ENCODE measurements at regions not wholly inside any gene's neighbourhood (a gene's known extent, or its start where the extent isn't known, plus 50 kb on each side); places are given as distances from the start of the nearest gene placed in this dataset.

GRCh38 chr5:109945723-109946480, 256.2 kb downstream of the MAN2A1 start:
- Histone ChIP-seq H3K27ac (ENCODE audit: low read length) (no peak overlapping the region), H3K9me3 (ENCODE audit: control insufficient read depth, insufficient read depth, low read length) (no peaks in the 10 kb centered on the region), H3K27me3 (ENCODE audit: control insufficient read depth, insufficient read depth, low read length) (no peaks in the 10 kb centered on the region), H3K36me3 (ENCODE audit: control insufficient read depth, insufficient read depth, low read length) (no peaks in the 10 kb centered on the region), H3K4me3 (ENCODE audit: low read length) (no peak overlapping the region), H3K4me1 (ENCODE audit: control insufficient read depth, insufficient read depth, low read length) (no peaks in the 10 kb centered on the region)
- peaks cover 0 to 3% of the 10 kb centered on the region in 2 donors for H3K9me3 Mint-ChIP-seq
- intact Hi-C loops (cut with micrococcal nuclease) = no loop called here
- H3K36me3 Mint-ChIP-seq = no peaks in the 10 kb centered on the region
- DNase-seq (no peak), ATAC-seq (no peak)
- WGBS (ENCODE audit: insufficient coverage) = 79% methylated on average over 2 of the region's 2 CpGs
- no peak overlapping the region for H3K4me3 Mint-ChIP-seq
- peaks cover 3 to 17% of the 10 kb centered on the region in 2 donors for H3K27me3 Mint-ChIP-seq (ENCODE audit: low read depth in 2 of 2)
- H3K4me1 Mint-ChIP-seq = peaks cover 5 to 6% of the 10 kb centered on the region in 2 donors
- TF ChIP-seq, protein P1, sequence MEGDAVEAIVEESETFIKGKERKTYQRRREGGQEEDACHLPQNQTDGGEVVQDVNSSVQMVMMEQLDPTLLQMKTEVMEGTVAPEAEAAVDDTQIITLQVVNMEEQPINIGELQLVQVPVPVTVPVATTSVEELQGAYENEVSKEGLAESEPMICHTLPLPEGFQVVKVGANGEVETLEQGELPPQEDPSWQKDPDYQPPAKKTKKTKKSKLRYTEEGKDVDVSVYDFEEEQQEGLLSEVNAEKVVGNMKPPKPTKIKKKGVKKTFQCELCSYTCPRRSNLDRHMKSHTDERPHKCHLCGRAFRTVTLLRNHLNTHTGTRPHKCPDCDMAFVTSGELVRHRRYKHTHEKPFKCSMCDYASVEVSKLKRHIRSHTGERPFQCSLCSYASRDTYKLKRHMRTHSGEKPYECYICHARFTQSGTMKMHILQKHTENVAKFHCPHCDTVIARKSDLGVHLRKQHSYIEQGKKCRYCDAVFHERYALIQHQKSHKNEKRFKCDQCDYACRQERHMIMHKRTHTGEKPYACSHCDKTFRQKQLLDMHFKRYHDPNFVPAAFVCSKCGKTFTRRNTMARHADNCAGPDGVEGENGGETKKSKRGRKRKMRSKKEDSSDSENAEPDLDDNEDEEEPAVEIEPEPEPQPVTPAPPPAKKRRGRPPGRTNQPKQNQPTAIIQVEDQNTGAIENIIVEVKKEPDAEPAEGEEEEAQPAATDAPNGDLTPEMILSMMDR (IDR thresholded peaks at IDR 0.05) = no peak
- H3K27ac Mint-ChIP-seq = no peak overlapping the region

- Histone ChIP-seq H3K27ac (ENCODE audit: low read length) (no peak overlapping the region), H3K36me3 (ENCODE audit: control insufficient read depth, insufficient read depth, low read length) (no peaks in the 10 kb centered on the region), H3K4me3 (ENCODE audit: low read length) (no peak overlapping the region), H3K4me1 (ENCODE audit: control insufficient read depth, insufficient read depth, low read length) (no peaks in the 10 kb centered on the region), H3K27me3 (ENCODE audit: control insufficient read depth, insufficient read depth, low read length) (no peaks in the 10 kb centered on the region), H3K9me3 (ENCODE audit: control insufficient read depth, insufficient read depth, low read length) (no peaks in the 10 kb centered on the region)
- H3K4me3 Mint-ChIP-seq = no peak overlapping the region
- TF ChIP-seq, protein P1 (IDR thresholded peaks at IDR 0.05) = no peak
- H3K36me3 Mint-ChIP-seq = no peaks in the 10 kb centered on the region
- peaks cover 3 to 17% of the 10 kb centered on the region in 2 donors for H3K27me3 Mint-ChIP-seq (ENCODE audit: low read depth in 2 of 2)
- no peak for DNase-seq
- no peaks in the 10 kb centered on the region for H3K9me3 Mint-ChIP-seq
- no peak for ATAC-seq
- H3K27ac Mint-ChIP-seq = no peak overlapping the region
- intact Hi-C loops (cut with micrococcal nuclease) = no loop called here
- WGBS (ENCODE audit: insufficient coverage) = 88% methylated on average over 4 of the region's 4 CpGs
- H3K4me1 Mint-ChIP-seq = peaks cover 5 to 6% of the 10 kb centered on the region in 2 donors
These were observed 256.9 kb downstream of the MAN2A1 start for GRCh38 chr5:109946610-109947009.

DNA sequence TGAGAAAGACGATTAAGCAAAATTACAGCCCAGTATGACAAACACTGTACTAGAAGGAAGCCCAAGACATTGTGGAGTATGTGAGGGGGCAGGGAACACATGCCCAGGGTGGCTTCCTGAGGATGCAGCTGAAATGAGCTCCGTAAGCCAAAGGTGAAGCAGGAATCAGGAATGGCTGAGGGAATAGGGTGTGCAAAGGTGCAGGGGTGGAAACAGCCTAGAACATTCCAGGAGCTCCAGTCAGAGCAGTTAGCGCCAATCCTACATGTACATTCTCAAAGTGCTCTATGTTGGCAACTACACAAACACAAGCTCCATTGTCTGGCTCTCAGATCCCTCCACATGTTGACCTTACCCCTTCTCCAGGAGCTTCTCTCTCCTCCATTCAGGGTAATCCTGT, 257.9 kb downstream of the MAN2A1 start:
- no peak for DNase-seq
- Histone ChIP-seq H3K27me3 (ENCODE audit: control insufficient read depth, insufficient read depth, low read length) (no peaks in the 10 kb centered on the region), H3K27ac (ENCODE audit: low read length) (no peak overlapping the region), H3K4me3 (ENCODE audit: low read length) (no peak overlapping the region), H3K9me3 (ENCODE audit: control insufficient read depth, insufficient read depth, low read length) (no peaks in the 10 kb centered on the region), H3K4me1 (ENCODE audit: control insufficient read depth, insufficient read depth, low read length) (no peaks in the 10 kb centered on the region), H3K36me3 (ENCODE audit: control insufficient read depth, insufficient read depth, low read length) (no peaks in the 10 kb centered on the region)
- WGBS (ENCODE audit: insufficient coverage) = 82% methylated on average over 3 of the region's 3 CpGs
- Mint-ChIP-seq H3K36me3 (no peaks in the 10 kb centered on the region), H3K9me3 (no peaks in the 10 kb centered on the region), H3K4me1 (peaks cover 5 to 6% of the 10 kb centered on the region in 2 donors), H3K27me3 (ENCODE audit: low read depth in 2 of 2) (peaks cover 3 to 17% of the 10 kb centered on the region in 2 donors), H3K4me3 (no peak overlapping the region), H3K27ac (no peak overlapping the region)
- ATAC-seq = no peak
- TF ChIP-seq, protein P1 (IDR thresholded peaks at IDR 0.05) = no peak
- intact Hi-C loops (cut with micrococcal nuclease) = no loop called here

DNA sequence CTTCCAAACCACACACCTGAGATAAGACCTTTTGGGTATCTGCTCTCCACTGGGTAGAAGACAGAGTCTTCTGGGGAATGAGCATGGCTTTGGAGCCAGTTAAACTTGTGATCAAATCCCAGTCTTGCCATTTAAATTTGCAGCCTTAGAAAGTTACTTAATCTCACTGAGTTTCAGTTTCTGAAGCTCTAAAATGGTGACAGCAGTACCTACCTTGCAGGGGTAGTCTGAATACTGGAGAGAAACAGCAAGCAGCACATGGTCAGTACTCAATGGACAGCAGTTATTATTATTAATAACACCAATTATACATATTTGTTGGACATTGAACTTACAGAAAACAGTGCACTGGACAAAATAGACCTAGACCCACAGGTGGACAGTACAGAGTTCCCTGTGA, 260.9 kb downstream of the MAN2A1 start:
- H3K9me3 Mint-ChIP-seq = no peaks in the 10 kb centered on the region
- H3K27ac Mint-ChIP-seq = no peak overlapping the region
- no peaks in the 10 kb centered on the region for H3K4me1 ChIP-seq (ENCODE audit: control insufficient read depth, insufficient read depth, low read length)
- H3K27ac ChIP-seq (ENCODE audit: low read length) = no peak overlapping the region
- H3K9me3 ChIP-seq (ENCODE audit: control insufficient read depth, insufficient read depth, low read length) = no peaks in the 10 kb centered on the region
- DNase-seq (no peak), ATAC-seq (no peak)
- H3K36me3 Mint-ChIP-seq = no peaks in the 10 kb centered on the region
- H3K4me3 ChIP-seq (ENCODE audit: low read length) = no peak overlapping the region
- TF ChIP-seq, protein P1 (IDR thresholded peaks at IDR 0.05) = no peak
- no peaks in the 10 kb centered on the region for H3K27me3 ChIP-seq (ENCODE audit: control insufficient read depth, insufficient read depth, low read length)
- H3K36me3 ChIP-seq (ENCODE audit: control insufficient read depth, insufficient read depth, low read length) = no peaks in the 10 kb centered on the region
- H3K4me3 Mint-ChIP-seq = no peak overlapping the region
- intact Hi-C loops (cut with micrococcal nuclease) = no loop called here
- H3K4me1 Mint-ChIP-seq = peaks cover 0 to 5% of the 10 kb centered on the region in 2 donors
- H3K27me3 Mint-ChIP-seq (ENCODE audit: low read depth in 2 of 2) = peaks cover 3 to 17% of the 10 kb centered on the region in 2 donors

Measured in natural killer cell (primary cell).